Astrocyte (in vitro differentiated cells and primary cell): ENCODE measurements at regions not wholly inside any gene's neighbourhood (a gene's known extent, or its start where the extent isn't known, plus 50 kb on each side); places are given as distances from the start of the nearest gene placed in this dataset.

Experiments used
- DNase-seq: peaks from one replicate; pipeline ENCODE4 v3.0.0-alpha.2; 2010; ENCODE audit warnings: low read depth
- FAIRE-seq: peaks from 2 replicates; lab custom pipeline; 2011; peaks lifted over from hg19 to GRCh38; lab: Jason Lieb, UNC
- H2AFZ ChIP-seq: 2 replicates; pipeline ENCODE4 v1.6.0; 2012; ENCODE audit warnings: low read depth, low read length, inconsistent platforms
- H3K27ac ChIP-seq: 2 replicates; pipeline ENCODE4 v1.5.1; 2011; ENCODE audit warnings: low read depth, low read length, inconsistent platforms
- H3K27me3 ChIP-seq: 2 replicates; pipeline ENCODE4 v1.6.0; 2011; ENCODE audit warnings: low read length, inconsistent platforms; ENCODE audit not compliant: insufficient read depth
- H3K36me3 ChIP-seq: 2 replicates; pipeline ENCODE4 v1.5.1; 2011; ENCODE audit warnings: low read length, inconsistent platforms; ENCODE audit not compliant: insufficient read depth
- H3K4me1 ChIP-seq: 2 replicates; pipeline ENCODE4 v1.5.1; 2011; ENCODE audit warnings: low read length, inconsistent platforms; ENCODE audit not compliant: insufficient read depth
- H3K4me2 ChIP-seq: 2 replicates; pipeline ENCODE4 v1.6.0; 2012; ENCODE audit warnings: low read length, inconsistent platforms
- H3K4me3 ChIP-seq: 2 replicates; pipeline ENCODE4 v1.5.1; 2011; ENCODE audit warnings: low read depth, mild to moderate bottlenecking, low read length, inconsistent platforms; ENCODE audit not compliant: insufficient read depth
- H3K79me2 ChIP-seq: 2 replicates; pipeline ENCODE4 v1.6.0; 2012; ENCODE audit warnings: mild to moderate bottlenecking, low read length, inconsistent platforms; ENCODE audit not compliant: insufficient read depth
- H3K9ac ChIP-seq: 2 replicates; pipeline ENCODE4 v1.6.0; 2012; ENCODE audit warnings: mild to moderate bottlenecking, low read length, inconsistent platforms
- H3K9me3 ChIP-seq: 2 replicates; pipeline ENCODE4 v1.5.1; 2012; ENCODE audit warnings: low read depth, mild to moderate bottlenecking, low read length, inconsistent platforms; ENCODE audit not compliant: insufficient read depth
- H4K20me1 ChIP-seq: 2 replicates; pipeline ENCODE4 v1.6.0; 2012; ENCODE audit warnings: low read length, inconsistent platforms; ENCODE audit not compliant: insufficient read depth
- H3K27ac Mint-ChIP-seq: one replicate; pipeline ENCODE4 v1.8.0; 2021; ENCODE audit warnings: mild to moderate bottlenecking, mixed read lengths; ENCODE audit not compliant: unreplicated experiment
- H3K27me3 Mint-ChIP-seq: one replicate; pipeline ENCODE4 v1.8.0; 2021; ENCODE audit warnings: low read depth, mixed read lengths; ENCODE audit not compliant: unreplicated experiment
- H3K36me3 Mint-ChIP-seq: one replicate; pipeline ENCODE4 v1.8.0; 2021; ENCODE audit warnings: low read depth, mixed read lengths; ENCODE audit not compliant: unreplicated experiment
- H3K4me1 Mint-ChIP-seq: one replicate; pipeline ENCODE4 v1.8.0; 2021; ENCODE audit warnings: low read depth, mixed read lengths; ENCODE audit not compliant: unreplicated experiment
- H3K4me3 Mint-ChIP-seq: one replicate; pipeline ENCODE4 v1.8.0; 2021; ENCODE audit warnings: mild to moderate bottlenecking, moderate library complexity, mixed read lengths; ENCODE audit not compliant: unreplicated experiment
- H3K9me3 Mint-ChIP-seq: one replicate; pipeline ENCODE4 v1.8.0; 2021; ENCODE audit warnings: mild to moderate bottlenecking, mixed read lengths; ENCODE audit not compliant: unreplicated experiment
- EZH2 ChIP-seq: IDR thresholded peaks from 2 replicates; pipeline ENCODE4 v1.6.1; 2012; ENCODE audit warnings: mild to moderate bottlenecking, low read length, inconsistent platforms; ENCODE audit not compliant: insufficient read depth
- TF ChIP-seq, protein P1 (sequence below): IDR thresholded peaks from 2 replicates; pipeline ENCODE4 v1.5.1; 2011; ENCODE audit warnings: low read depth, mild to moderate bottlenecking, inconsistent platforms, low read length, moderate library complexity; ENCODE audit not compliant: insufficient read depth

DNA sequence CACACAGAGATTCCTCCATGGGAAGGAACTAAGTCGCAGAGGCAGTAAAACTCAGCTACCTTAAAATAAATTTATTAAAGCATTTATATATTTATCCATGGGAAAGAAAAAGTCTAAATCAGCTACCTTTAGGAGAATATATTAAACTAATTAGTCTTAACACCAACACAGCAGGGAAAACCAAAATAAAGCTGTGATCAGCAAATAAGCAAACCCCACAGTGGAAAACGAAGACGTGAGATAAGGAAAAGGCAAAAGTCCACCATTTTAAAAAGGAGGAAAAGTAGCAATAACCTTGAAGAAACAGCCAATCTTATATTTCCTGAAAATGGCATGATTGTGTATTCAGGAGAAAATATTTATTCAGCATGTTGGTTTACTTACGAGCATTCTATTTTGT, 473.0 kb upstream of the ROBO2 start:
- TF ChIP-seq, protein P1, sequence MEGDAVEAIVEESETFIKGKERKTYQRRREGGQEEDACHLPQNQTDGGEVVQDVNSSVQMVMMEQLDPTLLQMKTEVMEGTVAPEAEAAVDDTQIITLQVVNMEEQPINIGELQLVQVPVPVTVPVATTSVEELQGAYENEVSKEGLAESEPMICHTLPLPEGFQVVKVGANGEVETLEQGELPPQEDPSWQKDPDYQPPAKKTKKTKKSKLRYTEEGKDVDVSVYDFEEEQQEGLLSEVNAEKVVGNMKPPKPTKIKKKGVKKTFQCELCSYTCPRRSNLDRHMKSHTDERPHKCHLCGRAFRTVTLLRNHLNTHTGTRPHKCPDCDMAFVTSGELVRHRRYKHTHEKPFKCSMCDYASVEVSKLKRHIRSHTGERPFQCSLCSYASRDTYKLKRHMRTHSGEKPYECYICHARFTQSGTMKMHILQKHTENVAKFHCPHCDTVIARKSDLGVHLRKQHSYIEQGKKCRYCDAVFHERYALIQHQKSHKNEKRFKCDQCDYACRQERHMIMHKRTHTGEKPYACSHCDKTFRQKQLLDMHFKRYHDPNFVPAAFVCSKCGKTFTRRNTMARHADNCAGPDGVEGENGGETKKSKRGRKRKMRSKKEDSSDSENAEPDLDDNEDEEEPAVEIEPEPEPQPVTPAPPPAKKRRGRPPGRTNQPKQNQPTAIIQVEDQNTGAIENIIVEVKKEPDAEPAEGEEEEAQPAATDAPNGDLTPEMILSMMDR, result no peak
- no peak for TF ChIP-seq EZH2
- H3K4me1 Mint-ChIP-seq, result no peaks in the 10 kb centered on the region
- H3K4me1 ChIP-seq, result no peaks in the 10 kb centered on the region
- no peak overlapping the region for H3K4me3 ChIP-seq
- H3K4me2 ChIP-seq, result no peak overlapping the region
- no peak overlapping the region for H3K27ac Mint-ChIP-seq
- no peaks in the 10 kb centered on the region for H3K36me3 ChIP-seq
- H3K27me3 Mint-ChIP-seq, result no peaks in the 10 kb centered on the region
- H3K27me3 ChIP-seq, result no peaks in the 10 kb centered on the region
- FAIRE-seq (no peak), DNase-seq (no peak)
- no peaks in the 10 kb centered on the region for H3K36me3 Mint-ChIP-seq
- no peaks in the 10 kb centered on the region for H4K20me1 ChIP-seq
- H3K27ac ChIP-seq, result no peak overlapping the region
- no peaks in the 10 kb centered on the region for H3K9me3 Mint-ChIP-seq
- no peak overlapping the region for H3K4me3 Mint-ChIP-seq
- H3K9ac ChIP-seq, result no peak overlapping the region
- no peaks in the 10 kb centered on the region for H3K79me2 ChIP-seq
- no peaks in the 10 kb centered on the region for H3K9me3 ChIP-seq
- H2AFZ ChIP-seq, result no peak overlapping the region

DNA sequence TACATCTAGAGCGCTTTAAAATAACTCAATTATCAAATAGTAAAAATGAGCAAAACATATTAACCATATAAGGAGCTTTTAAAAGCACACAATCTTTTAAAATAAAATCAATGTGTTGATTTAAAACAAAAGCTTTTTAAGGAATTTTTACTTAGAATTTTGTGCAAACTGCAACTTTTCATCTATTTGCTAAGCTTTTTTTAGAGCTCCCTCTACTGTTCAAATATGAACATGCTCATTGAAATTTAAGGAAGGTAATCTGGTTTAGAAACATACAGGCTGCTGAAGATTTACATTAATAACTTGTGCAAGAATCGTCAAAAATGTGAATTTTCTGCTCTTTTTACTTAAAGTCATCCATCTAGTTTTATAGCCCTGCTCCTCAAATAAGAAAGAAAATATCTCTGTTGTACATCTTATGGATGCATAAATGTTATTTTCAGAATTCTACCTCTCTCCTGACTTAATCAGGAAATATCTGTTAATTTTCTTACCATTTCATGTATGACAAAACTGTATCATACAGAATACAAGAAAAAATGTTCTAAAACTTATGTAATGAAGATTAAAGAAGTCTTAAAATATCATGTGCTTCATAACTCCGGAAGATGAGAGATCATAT, 469.4 kb upstream of the ROBO2 start:
- no peak overlapping the region for H3K4me3 Mint-ChIP-seq
- DNase-seq, result peak; percentile 0
- H3K36me3 Mint-ChIP-seq, result no peaks in the 10 kb centered on the region
- FAIRE-seq, result peak; percentile 47
- no peaks in the 10 kb centered on the region for H3K79me2 ChIP-seq
- no peaks in the 10 kb centered on the region for H3K9me3 ChIP-seq
- H3K27ac ChIP-seq, result no peak overlapping the region
- H3K9me3 Mint-ChIP-seq, result no peaks in the 10 kb centered on the region
- H3K36me3 ChIP-seq, result no peaks in the 10 kb centered on the region
- H3K27ac Mint-ChIP-seq, result no peak overlapping the region
- H3K9ac ChIP-seq, result no peak overlapping the region
- H4K20me1 ChIP-seq, result no peaks in the 10 kb centered on the region
- no peaks in the 10 kb centered on the region for H3K4me1 Mint-ChIP-seq
- H3K4me3 ChIP-seq, result no peak overlapping the region
- no peak overlapping the region for H3K4me2 ChIP-seq
- H2AFZ ChIP-seq, result no peak overlapping the region
- no peaks in the 10 kb centered on the region for H3K27me3 ChIP-seq
- no peaks in the 10 kb centered on the region for H3K4me1 ChIP-seq
- TF ChIP-seq, protein P1, result peak; percentile 67
- no peak for TF ChIP-seq EZH2
- H3K27me3 Mint-ChIP-seq, result no peaks in the 10 kb centered on the region

DNA sequence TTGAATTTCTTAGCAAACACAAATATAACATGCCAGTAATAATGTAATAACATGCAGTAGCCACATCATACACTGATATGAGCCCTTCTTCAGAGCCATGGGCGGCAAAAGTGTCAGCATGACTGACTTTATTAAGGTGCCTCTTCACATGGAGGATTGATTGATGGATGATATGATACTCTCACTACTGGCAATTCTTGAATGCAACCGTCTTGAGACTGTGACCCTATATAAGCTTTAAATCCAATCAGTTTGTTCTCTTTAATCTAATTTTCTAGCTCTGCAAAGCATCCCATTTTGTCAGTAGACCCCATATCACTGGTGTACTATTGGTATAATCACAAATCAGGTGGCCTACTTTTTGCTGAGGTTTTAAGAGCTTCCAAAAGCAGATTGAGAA, 463.7 kb upstream of the ROBO2 start:
- H3K27me3 Mint-ChIP-seq, result no peaks in the 10 kb centered on the region
- H3K9me3 Mint-ChIP-seq, result no peaks in the 10 kb centered on the region
- no peaks in the 10 kb centered on the region for H4K20me1 ChIP-seq
- no peak overlapping the region for H3K9ac ChIP-seq
- H3K36me3 Mint-ChIP-seq, result no peaks in the 10 kb centered on the region
- DNase-seq (no peak), FAIRE-seq (no peak)
- no peak overlapping the region for H3K27ac Mint-ChIP-seq
- H3K79me2 ChIP-seq, result no peaks in the 10 kb centered on the region
- no peaks in the 10 kb centered on the region for H3K36me3 ChIP-seq
- H3K9me3 ChIP-seq, result no peaks in the 10 kb centered on the region
- no peak overlapping the region for H3K4me3 Mint-ChIP-seq
- H3K27me3 ChIP-seq, result no peaks in the 10 kb centered on the region
- H3K4me2 ChIP-seq, result no peak overlapping the region
- H2AFZ ChIP-seq, result no peak overlapping the region
- no peak overlapping the region for H3K4me3 ChIP-seq
- no peaks in the 10 kb centered on the region for H3K4me1 ChIP-seq
- no peak overlapping the region for H3K27ac ChIP-seq
- no peaks in the 10 kb centered on the region for H3K4me1 Mint-ChIP-seq
- TF ChIP-seq EZH2, result no peak
- TF ChIP-seq, protein P1, result no peak
